ELF-1 (cell line): ENCODE measurements at regions not wholly inside any gene's neighbourhood (a gene's known extent, or its start where the extent isn't known, plus 50 kb on each side); places are given as distances from the start of the nearest gene placed in this dataset.
"Not testable (repeated sequence)": the region's sequence is repeated elsewhere in the genome, so short reads cannot be mapped to it uniquely, and the experiment has no call there.

Experiments
- DNase-seq: peaks from one replicate; pipeline ENCODE4 v3.0.0-alpha.2; 2016; ENCODE audit warnings: low read depth, low spot score

DNA sequence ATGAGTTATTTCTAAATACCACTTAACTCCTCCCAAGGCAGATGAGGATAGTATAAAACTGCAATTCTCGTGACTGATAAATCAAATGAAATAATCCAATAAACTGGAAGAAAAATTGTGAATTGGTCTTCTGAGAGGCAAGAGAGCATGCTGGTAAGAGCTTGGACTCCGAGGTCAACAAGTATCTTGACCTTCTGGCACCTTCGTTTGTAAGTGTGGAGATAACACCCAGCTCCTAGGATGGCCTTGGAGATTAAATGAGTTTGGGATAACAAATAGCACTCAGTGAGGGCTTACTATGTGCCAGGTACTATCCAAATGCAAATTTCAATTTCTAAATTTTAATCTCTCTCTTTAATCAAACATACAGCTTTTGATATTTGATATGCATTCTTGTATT lies 866.3 kb upstream of the WWC1 start:
- DNase-seq: no peak

DNA sequence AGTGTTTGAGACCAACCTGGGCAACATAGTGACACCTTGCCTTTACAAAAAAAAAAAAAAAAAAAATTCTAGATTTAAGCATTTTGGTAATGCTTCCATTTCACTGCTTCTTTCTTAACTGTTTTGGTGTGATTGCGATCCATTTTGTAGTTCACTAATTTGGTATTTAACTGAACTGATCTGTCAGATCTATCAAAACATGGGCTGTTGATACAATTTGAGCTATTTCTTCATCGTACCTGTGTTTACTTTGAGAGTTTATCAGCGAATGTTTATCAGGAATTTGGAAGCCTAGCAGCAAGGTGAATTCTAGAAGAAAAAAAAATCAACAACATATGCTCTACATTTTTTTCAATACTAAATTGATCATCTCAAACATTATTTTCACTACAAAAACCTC lies 864.9 kb upstream of the WWC1 start:
- DNase-seq: no peak

DNA sequence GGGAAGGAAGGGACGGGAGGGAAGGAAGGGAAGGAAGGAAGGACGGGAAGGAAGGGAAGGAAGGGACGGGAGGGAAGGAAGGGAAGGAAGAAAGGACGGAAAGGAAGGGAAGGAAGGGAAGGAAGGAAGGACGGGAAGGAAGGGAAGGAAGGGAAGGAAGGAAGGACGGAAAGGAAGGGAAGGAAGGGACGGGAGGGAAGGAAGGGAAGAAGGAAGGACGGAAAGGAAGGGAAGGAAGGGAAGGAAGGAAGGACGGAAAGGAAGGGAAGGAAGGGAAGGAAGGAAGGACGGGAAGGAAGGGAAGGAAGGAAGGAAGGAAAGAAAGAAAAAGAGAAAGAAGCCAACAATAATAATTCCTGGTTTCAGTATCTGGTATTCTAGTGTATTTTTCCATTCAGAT lies 863.8 kb upstream of the WWC1 start:
- not testable (repeated sequence) for DNase-seq

DNA sequence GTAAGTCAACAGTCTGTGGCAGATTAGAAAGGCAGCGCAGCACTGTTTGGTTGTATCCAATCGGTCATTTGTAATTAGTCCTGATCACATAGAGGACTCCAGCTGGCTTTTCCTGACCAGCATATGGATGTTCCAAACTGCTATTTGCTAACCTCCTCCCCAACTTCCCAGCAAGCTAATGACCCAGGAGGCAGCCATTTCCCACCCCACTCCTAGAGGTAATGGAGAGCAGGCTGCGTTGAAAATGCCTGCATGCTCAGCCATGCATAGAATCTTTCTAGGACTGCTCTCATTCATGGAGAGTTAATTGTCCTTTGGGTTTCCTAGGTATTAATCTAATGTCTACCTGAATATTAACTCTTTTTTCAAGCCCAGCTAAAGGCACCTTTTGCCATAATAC lies 850.6 kb upstream of the WWC1 start:
- DNase-seq: no peak

DNA sequence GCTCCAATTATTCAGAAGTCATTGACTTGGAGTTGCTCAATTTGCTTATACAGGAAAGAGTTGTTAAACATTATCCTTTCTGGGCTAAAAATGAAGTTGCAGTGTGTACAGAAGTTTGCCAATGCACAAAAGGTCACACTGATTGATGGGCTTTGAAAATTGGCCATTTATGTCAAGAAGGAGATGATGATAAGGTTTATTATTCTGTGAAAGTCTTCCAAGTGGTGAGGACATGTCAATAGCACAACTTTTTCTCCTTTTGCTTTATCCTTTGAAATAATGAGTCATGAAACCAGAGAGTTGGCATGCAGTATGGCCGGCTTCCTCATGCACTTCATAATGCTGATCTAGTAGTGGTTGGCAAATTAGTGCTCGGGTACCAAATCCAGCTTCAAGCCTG lies 848.5 kb upstream of the WWC1 start:
- DNase-seq: no peak

DNA sequence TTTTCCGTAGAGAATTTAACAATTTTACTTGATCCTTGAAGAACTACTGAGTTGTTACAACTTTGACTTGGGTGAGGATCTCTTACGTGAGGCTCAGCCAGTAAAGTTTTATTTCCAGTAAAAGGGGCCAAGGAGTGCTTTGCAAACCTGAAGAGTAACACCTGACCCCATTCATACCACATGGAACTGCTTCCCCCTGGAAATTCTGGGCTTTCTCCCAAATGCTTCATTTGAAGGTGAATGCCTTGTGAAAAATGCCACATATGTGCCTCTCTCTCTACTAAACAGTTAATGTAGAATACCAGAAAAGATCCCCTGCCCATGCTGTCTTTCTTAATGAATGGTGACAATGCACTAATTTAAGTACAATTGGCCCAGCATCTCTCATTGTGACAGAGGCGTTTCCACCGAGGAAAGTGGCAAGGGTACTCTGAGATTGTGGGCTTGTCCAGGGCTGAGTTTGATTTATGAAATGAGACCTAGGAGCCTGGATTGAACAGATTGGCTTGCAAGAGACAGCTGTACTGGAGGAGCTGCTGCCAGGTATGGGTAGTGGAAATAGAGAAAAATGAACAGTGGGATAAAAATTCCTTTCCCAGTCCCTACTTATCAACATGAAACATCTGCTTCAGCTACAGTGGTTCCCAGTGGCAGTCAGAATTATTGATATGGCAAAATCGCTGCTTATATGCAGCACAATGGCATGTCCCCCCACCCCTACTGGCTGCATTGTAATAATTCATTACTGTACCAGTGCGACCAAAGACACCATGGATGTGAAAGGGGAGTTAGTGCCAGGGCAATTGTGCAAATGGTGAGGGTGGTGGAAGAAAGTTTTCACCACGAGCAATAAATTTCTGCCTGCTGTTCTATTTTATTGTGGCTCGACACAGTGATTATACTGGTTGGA lies 843.7 kb upstream of the WWC1 start:
- no peak for DNase-seq

DNA sequence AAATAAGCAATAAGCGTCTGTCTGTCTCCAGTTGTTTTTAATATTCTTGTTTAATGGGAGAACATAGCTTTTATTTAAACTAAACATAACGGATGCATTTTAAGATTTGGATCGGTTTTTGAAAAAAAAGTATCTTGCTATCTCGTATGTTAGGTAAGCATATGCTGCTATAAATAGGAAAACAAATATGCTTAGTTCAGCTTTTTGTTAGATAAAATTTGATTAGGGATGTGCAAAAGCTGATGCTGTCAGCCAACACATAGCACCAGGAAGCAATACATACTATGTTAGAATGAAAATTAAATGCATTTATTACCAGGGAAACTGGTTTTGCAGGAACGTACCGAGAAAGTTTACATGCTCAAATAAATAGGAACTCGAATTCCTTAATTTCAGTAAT lies 843.1 kb upstream of the WWC1 start:
- DNase-seq: no peak

DNA sequence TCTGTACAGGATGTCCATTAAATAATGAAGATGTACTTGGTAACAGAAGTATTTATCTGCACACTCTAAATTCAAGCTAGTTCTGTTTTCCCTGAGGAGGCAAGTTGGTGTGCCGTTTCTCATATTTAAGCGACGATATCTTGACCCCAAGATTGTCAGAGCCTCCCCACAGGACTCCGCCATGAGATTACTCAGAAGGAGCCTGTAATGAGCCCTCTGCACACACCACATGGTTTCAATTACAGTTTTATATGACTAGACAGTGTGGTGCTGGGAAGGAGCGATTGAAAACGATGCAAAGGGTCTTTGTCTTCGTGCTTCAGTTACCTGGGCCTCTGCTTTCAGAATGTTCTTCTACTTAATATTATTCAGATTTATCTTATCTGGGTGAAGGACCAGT lies 840.4 kb upstream of the WWC1 start:
- DNase-seq: no peak

DNA sequence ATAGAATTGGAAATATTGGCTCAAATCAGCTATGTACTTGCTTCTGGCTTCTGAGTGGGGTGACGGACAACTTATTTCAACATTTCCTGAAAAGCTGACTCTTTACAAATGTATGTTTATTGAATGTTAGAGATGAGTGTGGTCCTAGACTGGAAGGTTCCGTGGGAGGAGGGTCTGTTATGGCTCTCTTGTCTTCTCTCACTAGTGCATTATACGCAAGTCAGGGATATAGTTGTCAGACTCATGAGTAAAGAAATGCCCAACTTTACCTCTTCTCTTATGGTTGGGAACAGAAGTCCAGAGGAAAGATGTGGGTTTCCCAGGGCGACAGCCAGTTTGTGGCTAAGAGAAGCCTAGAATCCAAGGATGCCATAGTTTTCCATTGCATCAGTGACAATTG lies 839.3 kb upstream of the WWC1 start:
- DNase-seq: no peak

DNA sequence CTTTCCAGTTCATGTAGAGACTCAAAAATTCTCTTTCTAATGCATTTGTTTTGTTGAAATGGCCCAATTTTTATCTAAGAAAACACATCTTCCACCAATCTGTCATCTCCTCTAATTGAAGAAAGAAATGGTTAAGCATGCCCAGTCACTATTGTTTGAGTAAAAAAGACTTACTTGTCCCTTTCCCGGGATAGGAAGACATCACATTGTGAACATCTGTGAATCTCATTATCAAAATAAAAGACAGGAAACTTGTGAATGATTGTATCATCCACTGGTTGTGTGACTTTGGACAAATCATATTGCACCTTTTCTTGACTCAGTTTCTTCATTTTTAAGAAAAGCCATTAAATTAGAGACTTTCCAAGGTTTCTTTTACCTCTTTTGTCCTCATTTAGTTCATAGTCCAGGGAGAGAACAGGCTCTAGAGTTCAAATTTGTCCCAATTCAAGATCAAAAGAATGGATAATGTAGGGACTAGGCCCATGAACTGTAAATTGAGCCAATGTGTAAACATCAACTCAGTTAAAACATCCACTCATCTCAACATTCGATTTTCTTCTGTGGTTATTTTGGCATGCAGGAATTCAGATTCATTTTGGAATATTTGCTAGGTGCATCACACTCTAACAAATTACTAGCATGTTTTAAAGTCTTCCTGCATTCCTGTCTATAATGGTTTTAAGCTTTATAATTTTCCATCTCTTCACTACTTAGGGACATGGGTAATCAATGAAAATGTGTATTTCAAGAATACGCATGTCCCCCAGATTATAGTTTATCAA lies 838.0 kb upstream of the WWC1 start:
- no peak for DNase-seq

DNA sequence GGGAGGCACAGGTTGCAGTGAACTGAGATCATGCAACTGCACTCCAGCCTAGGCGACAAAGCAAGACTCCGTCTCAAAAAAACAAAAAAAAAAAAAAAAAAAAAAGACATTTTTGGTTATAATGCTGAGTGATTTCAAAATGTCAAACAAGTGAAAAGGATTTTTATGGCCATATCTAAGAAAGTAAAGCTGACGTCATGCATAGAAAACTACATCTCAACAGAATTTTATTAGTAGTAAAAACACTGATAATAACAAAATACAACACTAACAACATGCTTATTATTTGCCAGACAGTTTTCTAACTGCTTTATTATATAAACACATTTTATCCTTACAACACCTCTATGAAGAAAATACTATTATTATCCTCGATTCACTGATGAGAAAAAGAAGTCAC lies 833.0 kb upstream of the WWC1 start:
- DNase-seq: no peak

DNA sequence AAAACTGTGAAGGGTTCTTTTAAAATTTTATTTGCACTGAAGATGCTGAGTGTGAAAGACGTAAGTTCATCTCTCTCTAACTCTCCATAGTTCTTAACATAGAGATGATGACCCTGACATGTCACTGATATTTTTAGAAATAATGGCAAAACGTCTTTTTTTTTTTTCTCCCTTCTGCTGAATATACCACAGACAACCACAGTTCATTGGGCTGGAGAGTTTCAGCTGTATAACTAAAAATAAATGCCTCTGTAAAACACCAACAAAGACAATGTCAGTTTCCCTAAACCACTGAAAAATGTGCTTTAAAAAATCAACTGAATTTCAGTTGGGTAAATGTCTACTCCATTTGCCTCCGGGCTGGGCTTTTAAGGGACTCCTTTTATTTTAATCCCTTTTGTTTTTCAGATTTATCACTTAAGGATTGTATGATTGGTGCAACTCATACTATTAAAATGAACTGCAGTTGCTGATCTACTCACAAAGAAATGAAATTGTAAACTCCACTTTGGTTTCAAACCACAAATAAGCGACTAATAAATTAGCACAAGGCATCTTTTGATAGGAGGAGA lies 830.9 kb upstream of the WWC1 start:
- no peak for DNase-seq

DNA sequence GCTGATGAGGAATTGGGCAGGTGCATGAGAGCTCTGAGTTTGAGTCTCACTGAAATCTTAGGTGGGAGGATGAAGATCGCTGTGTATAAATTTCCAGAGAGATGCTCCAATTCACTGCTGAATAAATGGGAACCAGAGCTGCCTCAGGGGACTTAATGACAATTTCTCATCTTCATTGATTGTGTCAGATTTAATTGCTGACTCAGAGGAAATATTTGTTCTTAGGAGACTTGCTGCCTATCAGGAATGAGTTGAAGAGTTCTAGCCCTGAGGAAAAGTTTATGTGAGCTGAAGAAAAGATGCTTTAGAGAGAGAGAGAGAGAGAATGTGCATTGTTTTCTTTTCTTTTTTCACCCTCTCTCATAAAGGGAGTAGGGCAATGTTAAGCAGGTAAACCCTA lies 827.5 kb upstream of the WWC1 start:
- DNase-seq: no peak

DNA sequence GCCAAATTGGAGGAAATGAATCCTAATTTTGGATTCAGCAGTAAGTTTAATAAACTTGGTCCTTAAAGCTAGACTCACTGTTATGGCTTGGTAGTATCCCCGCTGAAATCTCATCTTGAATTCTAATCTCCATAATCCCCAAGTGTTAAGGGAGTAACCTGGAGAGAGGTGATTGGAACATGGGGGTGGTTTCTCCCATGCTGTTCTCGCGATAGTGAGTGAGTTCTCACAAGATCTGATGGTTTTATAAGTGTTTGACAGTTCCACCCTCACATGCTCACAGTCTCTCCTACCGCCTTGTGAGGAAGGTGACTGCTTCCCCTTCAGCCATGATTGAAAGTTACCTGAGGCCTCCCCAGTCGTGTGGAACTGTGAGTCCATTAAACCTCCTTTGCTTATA lies 824.5 kb upstream of the WWC1 start:
- no peak for DNase-seq

DNA sequence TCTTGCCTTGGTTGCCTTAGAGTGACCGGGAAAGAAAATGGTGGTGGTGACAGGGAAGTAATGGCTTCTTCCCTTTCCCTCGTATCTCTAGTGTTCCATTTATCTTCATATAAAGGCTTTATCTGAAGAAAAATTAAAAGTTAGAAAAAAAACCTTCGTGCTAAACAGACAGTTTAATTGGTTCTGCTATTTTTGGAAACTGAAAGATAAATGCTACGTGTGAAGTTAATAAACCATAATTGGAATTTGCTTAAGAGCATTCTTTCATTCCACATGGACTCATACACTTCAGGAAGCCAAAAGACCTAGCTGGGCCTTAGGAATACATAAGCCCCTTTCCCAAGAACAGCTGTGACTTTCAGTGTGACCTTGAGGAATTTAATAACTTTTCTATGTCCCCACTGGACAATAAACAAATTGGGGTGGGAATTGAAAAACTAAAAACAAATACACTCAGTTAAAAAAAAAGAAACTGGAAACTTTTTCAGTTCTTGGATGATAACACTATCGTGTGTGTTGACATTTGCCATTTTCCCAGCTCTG lies 818.8 kb upstream of the WWC1 start:
- no peak for DNase-seq

DNA sequence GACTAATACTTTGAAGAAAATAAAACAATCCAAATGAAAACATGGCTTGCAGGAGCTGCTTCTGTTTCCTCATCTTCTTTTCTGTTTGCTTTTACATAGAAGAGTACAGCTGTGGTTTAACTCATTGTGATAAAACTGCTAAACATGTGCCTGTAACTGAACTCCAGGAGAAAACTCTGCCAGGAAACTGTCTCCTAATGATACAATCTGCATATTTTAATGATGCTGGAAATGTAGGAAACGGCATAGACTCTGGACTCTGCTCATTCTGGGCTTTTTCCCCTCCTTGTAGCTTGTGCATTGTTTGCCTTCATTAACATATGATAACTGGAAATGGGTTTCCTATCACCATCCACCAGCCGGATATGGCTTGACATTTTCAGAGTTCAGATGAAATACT lies 813.3 kb upstream of the WWC1 start:
- no peak for DNase-seq

DNA sequence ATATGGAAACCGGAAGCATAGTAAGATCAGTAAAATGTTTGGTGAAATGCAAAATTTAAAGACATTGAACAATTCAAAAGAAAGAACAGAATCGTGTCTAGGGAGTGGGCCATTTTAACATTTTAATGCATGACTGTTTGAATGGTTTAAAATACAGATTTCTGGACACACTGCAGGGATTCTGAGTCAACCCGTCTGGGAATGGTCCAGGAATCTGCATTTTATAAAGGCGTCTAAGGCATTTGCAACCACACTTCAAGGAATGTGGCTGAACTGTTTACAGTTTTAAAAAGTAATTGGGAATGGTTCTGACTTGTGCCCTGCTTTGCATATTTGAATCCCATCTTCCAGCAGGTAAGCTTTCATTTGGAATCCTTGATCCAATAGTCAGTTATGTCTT lies 811.7 kb upstream of the WWC1 start:
- DNase-seq: no peak

DNA sequence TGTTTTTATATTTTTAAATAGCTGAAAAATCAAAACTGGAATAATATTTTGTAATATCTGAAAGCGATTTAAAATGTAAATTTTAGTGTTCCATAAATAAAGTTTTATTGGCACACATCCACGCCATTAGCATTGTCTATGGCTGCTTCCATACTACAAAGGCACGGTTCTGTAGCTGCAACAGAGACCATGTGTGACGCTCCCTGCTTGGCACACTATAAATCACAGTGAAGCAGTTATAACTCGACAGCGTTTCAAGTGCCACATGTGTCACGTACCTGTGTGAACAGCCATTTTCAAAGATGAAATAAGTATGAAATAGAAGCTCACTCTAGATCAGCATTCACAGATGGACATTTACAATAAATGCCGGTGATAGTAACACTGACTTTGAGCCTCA lies 810.1 kb upstream of the WWC1 start:
- DNase-seq: no peak

DNA sequence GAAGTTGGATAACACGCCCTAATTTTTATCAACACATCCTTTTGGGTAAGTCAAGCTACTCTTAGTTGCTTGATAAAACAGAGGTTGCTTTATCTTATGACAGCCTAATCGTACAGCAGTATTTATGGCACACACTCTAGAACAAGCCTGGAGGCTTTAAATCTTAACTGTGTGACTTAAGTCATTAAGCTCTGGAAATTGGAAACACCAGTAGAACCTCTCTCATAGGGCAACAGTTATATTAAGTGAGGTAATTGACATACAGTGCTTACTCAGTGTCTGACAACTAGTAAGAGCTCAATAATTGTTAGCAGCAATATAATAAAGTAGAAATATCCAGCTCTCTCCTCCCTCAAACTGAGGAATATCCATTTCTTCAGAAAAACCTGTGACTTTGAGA lies 808.9 kb upstream of the WWC1 start:
- no peak for DNase-seq

DNA sequence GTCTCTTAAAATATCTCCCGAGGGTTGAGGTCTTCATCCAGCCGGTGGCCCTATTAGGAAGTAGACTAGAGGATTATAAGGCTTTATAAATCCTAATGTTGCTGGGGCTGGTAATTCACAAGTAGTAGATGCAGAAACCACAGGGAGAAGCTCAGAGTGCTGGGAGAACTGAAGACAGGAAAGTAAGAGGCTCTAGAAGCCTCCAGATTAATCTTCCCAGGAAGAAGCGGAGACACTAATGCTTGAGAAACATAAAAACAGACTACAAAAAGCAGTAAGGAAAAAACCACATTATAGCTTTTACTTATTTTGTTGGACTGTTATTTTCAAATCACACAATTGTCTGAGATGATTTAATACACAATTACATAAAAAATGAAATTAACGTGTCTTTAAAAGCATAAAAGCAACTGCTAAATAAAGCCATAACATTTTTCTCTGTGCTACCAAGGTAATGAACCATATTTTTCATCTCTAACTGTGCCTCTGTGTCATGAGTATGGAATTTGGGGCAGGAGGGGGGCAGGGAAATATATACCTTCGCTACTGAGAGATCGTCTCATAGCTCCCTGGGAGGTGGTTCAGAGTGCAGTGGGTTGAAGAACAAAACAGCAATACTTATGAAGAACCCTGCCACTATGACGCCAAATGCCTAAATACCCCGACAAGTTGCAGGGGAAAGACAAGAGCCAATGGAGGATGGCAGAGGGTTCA lies 806.2 kb upstream of the WWC1 start:
- no peak for DNase-seq

DNA sequence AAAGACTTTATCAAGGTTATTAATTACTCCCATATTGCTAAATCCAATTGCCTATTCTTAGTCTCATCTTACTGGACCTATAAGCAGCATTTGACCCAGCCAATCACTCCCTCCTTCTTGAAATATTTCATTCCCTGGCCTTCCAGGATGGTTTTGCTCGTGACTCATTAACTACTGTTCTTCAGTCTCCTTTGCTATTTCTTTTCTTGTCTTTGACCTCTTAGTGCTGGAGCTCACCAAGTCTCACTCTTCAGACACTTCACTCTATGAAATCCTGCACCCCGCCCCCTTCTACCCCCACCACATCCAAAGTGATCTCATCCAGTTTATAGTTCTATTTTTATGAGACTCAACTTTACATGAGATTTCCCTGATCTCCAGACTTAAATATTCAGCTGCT lies 803.1 kb upstream of the WWC1 start:
- DNase-seq: no peak

DNA sequence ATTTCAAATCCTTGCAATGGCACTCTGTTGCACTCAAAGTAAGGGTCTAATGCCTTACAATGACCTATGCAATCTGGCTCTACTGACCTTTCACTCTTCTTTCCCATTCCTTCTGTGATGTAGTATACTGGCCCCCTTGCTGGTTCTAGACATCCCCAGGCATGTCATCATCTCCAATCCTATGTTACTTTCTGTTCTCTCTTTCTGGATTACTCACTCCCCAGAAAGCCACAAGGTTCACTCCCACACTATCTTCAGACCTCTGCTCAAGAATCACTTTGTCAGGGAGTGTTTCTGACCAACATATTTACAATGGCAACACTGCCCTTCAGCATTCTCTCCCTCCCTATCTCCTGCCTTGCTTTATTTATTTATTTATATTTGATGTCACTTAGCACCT lies 802.2 kb upstream of the WWC1 start:
- no peak for DNase-seq
